ENCODE measurements at regions not wholly inside any gene's neighbourhood (a gene's known extent, or its start where the extent isn't known, plus 50 kb on each side); places are given as distances from the start of the nearest gene placed in this dataset.
"Not testable (repeated sequence)": the region's sequence is repeated elsewhere in the genome, so short reads cannot be mapped to it uniquely, and the experiment has no call there.

GRCh38 chr14:59137256-59137655, 51.2 kb upstream of the DAAM1 start:
- H3K27me3 ChIP-seq (ENCODE audit: insufficient read depth, poor library complexity, severe bottlenecking), result no peaks in the 10 kb centered on the region
- H3K4me3 ChIP-seq (ENCODE audit: severe bottlenecking), result no peak overlapping the region
- H3K27ac ChIP-seq (ENCODE audit: poor library complexity, severe bottlenecking), result no peak overlapping the region
- no peak for DNase-seq (ENCODE audit: low spot score)
- no peaks in the 10 kb centered on the region for H3K36me3 ChIP-seq (ENCODE audit: low read depth)
- ATAC-seq (ENCODE audit: low read depth), result no peak
- TF ChIP-seq CTCF (IDR thresholded peaks at IDR 0.05; ENCODE audit: poor library complexity, severe bottlenecking), result no peak
- H3K9me3 ChIP-seq (ENCODE audit: severe bottlenecking), result no peaks in the 10 kb centered on the region
- no peaks in the 10 kb centered on the region for H3K4me1 ChIP-seq (ENCODE audit: insufficient read depth, poor library complexity, severe bottlenecking)

GRCh38 chr14:59138576-59138975, 49.9 kb upstream of the DAAM1 start:
- not testable (repeated sequence) for H3K9me3 ChIP-seq (ENCODE audit: severe bottlenecking); H3K4me3 ChIP-seq (ENCODE audit: severe bottlenecking); DNase-seq (ENCODE audit: low spot score); ATAC-seq (ENCODE audit: low read depth); H3K4me1 ChIP-seq (ENCODE audit: insufficient read depth, poor library complexity, severe bottlenecking); H3K36me3 ChIP-seq (ENCODE audit: low read depth); H3K27me3 ChIP-seq (ENCODE audit: insufficient read depth, poor library complexity, severe bottlenecking); H3K27ac ChIP-seq (ENCODE audit: poor library complexity, severe bottlenecking)

Measured in RWPE2 (cell line).